HEK293T (cell line): ENCODE measurements at regions not wholly inside any gene's neighbourhood (a gene's known extent, or its start where the extent isn't known, plus 50 kb on each side); places are given as distances from the start of the nearest gene placed in this dataset.

ENCODE experiments used
- CTCF ChIA-PET: fragments of 350-600 bp; formaldehyde crosslinking; extraction: SDS; loops from one replicate; lab custom pipeline; 2021; ENCODE audit warnings: antibody characterized with exemption, inconsistent platforms; lab: Yijun Ruan, JAX
- POLR2A ChIA-PET: fragments of 350-600 bp; formaldehyde crosslinking; extraction: SDS; loops from one replicate; lab custom pipeline; 2020; ENCODE audit warnings: antibody characterized with exemption, inconsistent platforms; lab: Yijun Ruan, JAX
- DNase-seq: peaks from one replicate; pipeline ENCODE4 v3.0.0; 2012; ENCODE audit warnings: mixed read lengths; ENCODE audit errors: extremely low spot score
- ARNT ChIP-seq: fragments of 450-650 bp; IDR thresholded peaks from 2 replicates; pipeline ENCODE4 v1.6.1; 2017; ENCODE audit warnings: mild to moderate bottlenecking
- BHLHE40 ChIP-seq: fragments of 450-650 bp; IDR thresholded peaks from 2 replicates; pipeline ENCODE4 v1.6.1; 2016; ENCODE audit warnings: mild to moderate bottlenecking, moderate library complexity, borderline replicate concordance
- CTBP1 ChIP-seq: fragments of 450-650 bp; IDR thresholded peaks from 2 replicates; pipeline ENCODE4 v1.6.1; 2016; ENCODE audit warnings: borderline replicate concordance
- ELF4 ChIP-seq: fragments of 450-650 bp; IDR thresholded peaks from 2 replicates; pipeline ENCODE4 v1.6.1; 2017; ENCODE audit warnings: antibody characterized with exemption
- FOXA1 ChIP-seq: fragments of 450-650 bp; IDR thresholded peaks from 2 replicates; pipeline ENCODE4 v1.6.1; 2016; ENCODE audit warnings: mild to moderate bottlenecking
- FOXK2 ChIP-seq: fragments of 450-650 bp; IDR thresholded peaks from 2 replicates; pipeline ENCODE4 v1.6.1; 2016; ENCODE audit warnings: mild to moderate bottlenecking
- FOXM1 ChIP-seq: fragments of 450-650 bp; IDR thresholded peaks from 2 replicates; pipeline ENCODE4 v1.6.1; 2017; ENCODE audit warnings: mild to moderate bottlenecking, borderline replicate concordance
- HDGF ChIP-seq: fragments of 450-650 bp; IDR thresholded peaks from 2 replicates; pipeline ENCODE4 v1.6.1; 2017; ENCODE audit warnings: antibody characterized with exemption, borderline replicate concordance
- L3MBTL2 ChIP-seq: fragments of 450-650 bp; conservative IDR thresholded peaks from 2 replicates; pipeline ENCODE4 v1.6.1; 2016; ENCODE audit warnings: mild to moderate bottlenecking
- LEF1 ChIP-seq: fragments of 450-650 bp; IDR thresholded peaks from 2 replicates; pipeline ENCODE4 v1.6.1; 2017; ENCODE audit warnings: mild to moderate bottlenecking, borderline replicate concordance
- NFRKB ChIP-seq: fragments of 450-650 bp; IDR thresholded peaks from 2 replicates; pipeline ENCODE4 v1.6.1; 2016; ENCODE audit warnings: mild to moderate bottlenecking, moderate library complexity
- SP1 ChIP-seq: fragments of 450-650 bp; IDR thresholded peaks from 2 replicates; pipeline ENCODE4 v1.6.1; 2017
- SUZ12 ChIP-seq: fragments of 450-650 bp; IDR thresholded peaks from 2 replicates; pipeline ENCODE4 v1.6.1; 2016; ENCODE audit warnings: mild to moderate bottlenecking
- TARDBP ChIP-seq: fragments of 450-650 bp; IDR thresholded peaks from 2 replicates; pipeline ENCODE4 v1.6.1; 2016
- ZNF384 ChIP-seq: fragments of 450-650 bp; IDR thresholded peaks from 2 replicates; pipeline ENCODE4 v1.6.1; 2016
- TF ChIP-seq, protein P1 (sequence below): fragments of 450-650 bp; IDR thresholded peaks from 2 replicates; pipeline ENCODE4 v1.6.1; 2016

- CTCF ChIA-PET = no interaction called here
- POLR2A ChIA-PET = no interaction called here
- no peak for TF ChIP-seq SP1
- no peak for TF ChIP-seq HDGF
- no peak for TF ChIP-seq ZNF384
- no peak for TF ChIP-seq FOXM1
- no peak for TF ChIP-seq LEF1
- no peak for TF ChIP-seq BHLHE40
- no peak for TF ChIP-seq FOXK2
- TF ChIP-seq FOXA1 = no peak
- no peak for TF ChIP-seq CTBP1
- TF ChIP-seq, protein P1, sequence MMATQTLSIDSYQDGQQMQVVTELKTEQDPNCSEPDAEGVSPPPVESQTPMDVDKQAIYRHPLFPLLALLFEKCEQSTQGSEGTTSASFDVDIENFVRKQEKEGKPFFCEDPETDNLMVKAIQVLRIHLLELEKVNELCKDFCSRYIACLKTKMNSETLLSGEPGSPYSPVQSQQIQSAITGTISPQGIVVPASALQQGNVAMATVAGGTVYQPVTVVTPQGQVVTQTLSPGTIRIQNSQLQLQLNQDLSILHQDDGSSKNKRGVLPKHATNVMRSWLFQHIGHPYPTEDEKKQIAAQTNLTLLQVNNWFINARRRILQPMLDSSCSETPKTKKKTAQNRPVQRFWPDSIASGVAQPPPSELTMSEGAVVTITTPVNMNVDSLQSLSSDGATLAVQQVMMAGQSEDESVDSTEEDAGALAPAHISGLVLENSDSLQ = no peak
- no peak for TF ChIP-seq NFRKB
- TF ChIP-seq TARDBP = no peak
- no peak for TF ChIP-seq ARNT
- TF ChIP-seq SUZ12 = no peak
- TF ChIP-seq ELF4 = no peak
- no peak for TF ChIP-seq L3MBTL2
- no peak for DNase-seq
Measured at GRCh38 chr3:25982756-25983155, 192.9 kb downstream of the OXSM start.

- POLR2A ChIA-PET = no interaction called here
- DNase-seq = no peak
- no peak for TF ChIP-seq ZNF384
- TF ChIP-seq HDGF = no peak
- TF ChIP-seq SUZ12 = no peak
- TF ChIP-seq FOXA1 = no peak
- no peak for TF ChIP-seq BHLHE40
- TF ChIP-seq, protein P1 = no peak
- TF ChIP-seq CTBP1 = no peak
- TF ChIP-seq FOXM1 = no peak
- CTCF ChIA-PET = no interaction called here
Measured at GRCh38 chr3:25985621-25986020, 195.7 kb downstream of the OXSM start.

- CTCF ChIA-PET = no interaction called here
- TF ChIP-seq SUZ12 (no peak), ELF4 (no peak), HDGF (no peak), L3MBTL2 (no peak), CTBP1 (no peak), FOXK2 (no peak), BHLHE40 (no peak), TARDBP (no peak), FOXM1 (no peak), ZNF384 (no peak), SP1 (no peak), ARNT (no peak), NFRKB (no peak), LEF1 (no peak)
- TF ChIP-seq, protein P1 = no peak
- no peak for DNase-seq
- POLR2A ChIA-PET = no interaction called here
Measured at GRCh38 chr3:25992606-25993005, 202.7 kb downstream of the OXSM start.

GRCh38 chr3:26004172-26004571, 214.3 kb downstream of the OXSM start:
- TF ChIP-seq, protein P1 = no peak
- TF ChIP-seq ZNF384 (no peak), SUZ12 (no peak), TARDBP (no peak), LEF1 (no peak)
- ChIA-PET CTCF (no interaction called here), POLR2A (no interaction called here)
- DNase-seq = no peak

GRCh38 chr3:26011276-26011675, 221.4 kb downstream of the OXSM start:
- ChIA-PET CTCF (no interaction called here), POLR2A (no interaction called here)
- TF ChIP-seq BHLHE40 (no peak), HDGF (no peak), TARDBP (no peak), FOXA1 (no peak), SUZ12 (no peak), L3MBTL2 (no peak), ZNF384 (no peak), ELF4 (no peak), ARNT (no peak), CTBP1 (no peak), LEF1 (no peak), SP1 (no peak), FOXM1 (no peak), NFRKB (no peak), FOXK2 (no peak)
- TF ChIP-seq, protein P1 = no peak
- DNase-seq = no peak
